Liver (tissue), 3 donors: ENCODE measurements at regions not wholly inside any gene's neighbourhood (a gene's known extent, or its start where the extent isn't known, plus 50 kb on each side); places are given as distances from the start of the nearest gene placed in this dataset.

Experiments used
- CTCF ChIP-seq: fragments of 150-350 bp; IDR thresholded peaks from 2 replicates; pipeline ENCODE4 v1.5.1; 2017; ENCODE audit warnings: improper control_type of control experiment, low read depth, low read length; ENCODE audit not compliant: missing input control
- FOXA2 ChIP-seq: IDR thresholded peaks from 2 replicates; pipeline ENCODE4 v1.6.1; 2016; ENCODE audit warnings: antibody characterized with exemption
- HNF4G ChIP-seq: IDR thresholded peaks from 2 replicates; pipeline ENCODE4 v1.6.1; 2016; ENCODE audit warnings: antibody characterized with exemption
- MAX ChIP-seq: IDR thresholded peaks from 2 replicates; pipeline ENCODE4 v1.6.1; 2016; ENCODE audit warnings: antibody characterized with exemption
- SP1 ChIP-seq: IDR thresholded peaks from 2 replicates; pipeline ENCODE4 v1.6.1; 2018; ENCODE audit warnings: antibody characterized with exemption, mild to moderate bottlenecking
- TAF1 ChIP-seq: conservative IDR thresholded peaks from 2 replicates; pipeline ENCODE4 v1.6.1; 2016; ENCODE audit warnings: antibody characterized with exemption, mild to moderate bottlenecking
- YY1 ChIP-seq: IDR thresholded peaks from 2 replicates; pipeline ENCODE4 v1.6.1; 2016; ENCODE audit warnings: antibody characterized with exemption, mild to moderate bottlenecking
- ZBTB33 ChIP-seq: IDR thresholded peaks from 2 replicates; pipeline ENCODE4 v1.6.1; 2016; ENCODE audit warnings: antibody characterized with exemption
- TF ChIP-seq, protein P1 (sequence below): IDR thresholded peaks from 2 replicates; pipeline ENCODE4 v1.6.1; 2016; ENCODE audit warnings: antibody characterized with exemption, mild to moderate bottlenecking
- donor health status: healthy.
- donor health status: healthy.

GRCh38 chr12:94892544-94893267 is 110.8 kb downstream of the NDUFA12 start:
- TF ChIP-seq CTCF (no peak), MAX (no peak), HNF4G (no peak), YY1 (no peak), TAF1 (no peak), ZBTB33 (no peak), FOXA2 (no peak), SP1 (no peak)
- TF ChIP-seq, protein P1, sequence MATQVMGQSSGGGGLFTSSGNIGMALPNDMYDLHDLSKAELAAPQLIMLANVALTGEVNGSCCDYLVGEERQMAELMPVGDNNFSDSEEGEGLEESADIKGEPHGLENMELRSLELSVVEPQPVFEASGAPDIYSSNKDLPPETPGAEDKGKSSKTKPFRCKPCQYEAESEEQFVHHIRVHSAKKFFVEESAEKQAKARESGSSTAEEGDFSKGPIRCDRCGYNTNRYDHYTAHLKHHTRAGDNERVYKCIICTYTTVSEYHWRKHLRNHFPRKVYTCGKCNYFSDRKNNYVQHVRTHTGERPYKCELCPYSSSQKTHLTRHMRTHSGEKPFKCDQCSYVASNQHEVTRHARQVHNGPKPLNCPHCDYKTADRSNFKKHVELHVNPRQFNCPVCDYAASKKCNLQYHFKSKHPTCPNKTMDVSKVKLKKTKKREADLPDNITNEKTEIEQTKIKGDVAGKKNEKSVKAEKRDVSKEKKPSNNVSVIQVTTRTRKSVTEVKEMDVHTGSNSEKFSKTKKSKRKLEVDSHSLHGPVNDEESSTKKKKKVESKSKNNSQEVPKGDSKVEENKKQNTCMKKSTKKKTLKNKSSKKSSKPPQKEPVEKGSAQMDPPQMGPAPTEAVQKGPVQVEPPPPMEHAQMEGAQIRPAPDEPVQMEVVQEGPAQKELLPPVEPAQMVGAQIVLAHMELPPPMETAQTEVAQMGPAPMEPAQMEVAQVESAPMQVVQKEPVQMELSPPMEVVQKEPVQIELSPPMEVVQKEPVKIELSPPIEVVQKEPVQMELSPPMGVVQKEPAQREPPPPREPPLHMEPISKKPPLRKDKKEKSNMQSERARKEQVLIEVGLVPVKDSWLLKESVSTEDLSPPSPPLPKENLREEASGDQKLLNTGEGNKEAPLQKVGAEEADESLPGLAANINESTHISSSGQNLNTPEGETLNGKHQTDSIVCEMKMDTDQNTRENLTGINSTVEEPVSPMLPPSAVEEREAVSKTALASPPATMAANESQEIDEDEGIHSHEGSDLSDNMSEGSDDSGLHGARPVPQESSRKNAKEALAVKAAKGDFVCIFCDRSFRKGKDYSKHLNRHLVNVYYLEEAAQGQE, result no peak
